T-helper 1 cell treated with Interleukin-12 subunit alpha and Interleukin-12 subunit beta and Interleukin-4 antibody, amounts not matched to agents 30 ng/mL and 1 ng/mL, for 36 hours (primary cell): ENCODE measurements at regions not wholly inside any gene's neighbourhood (a gene's known extent, or its start where the extent isn't known, plus 50 kb on each side); places are given as distances from the start of the nearest gene placed in this dataset.

Source experiments
- intact Hi-C: fragments of 100-400 bp; cut with micrococcal nuclease; formaldehyde crosslinking; loops from one replicate; pipeline ENCODE4 v1.15.1; 2024

DNA sequence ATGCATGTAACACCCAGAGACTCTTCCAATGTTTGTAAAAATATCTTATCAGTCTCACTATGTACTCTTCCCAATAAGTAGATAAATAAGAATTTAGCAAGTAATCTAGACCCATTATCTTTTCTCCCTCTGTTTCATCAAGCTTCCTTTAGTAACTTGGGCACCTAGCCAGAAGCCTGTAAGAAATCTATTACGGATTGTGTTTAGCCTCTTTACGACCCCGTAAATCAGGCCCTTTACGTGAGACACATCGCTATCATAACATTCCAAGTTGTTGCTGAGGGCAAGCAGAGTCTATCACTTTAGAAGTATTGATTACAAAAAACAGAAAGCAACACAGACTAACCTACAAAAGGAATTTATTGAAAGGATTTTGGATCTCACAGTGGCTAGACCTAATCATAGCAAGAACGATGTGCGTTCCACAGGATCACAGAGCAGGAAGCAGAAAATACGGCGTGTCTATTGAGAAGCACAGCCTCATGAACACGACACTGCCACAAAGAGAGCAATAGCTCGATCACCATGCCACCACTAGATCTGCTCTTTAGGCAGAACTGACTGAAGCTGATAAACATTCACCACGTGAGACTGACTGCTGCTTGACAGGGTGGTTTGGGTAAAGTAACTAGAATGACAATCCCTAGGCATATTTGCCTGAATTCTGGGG lies 922.1 kb downstream of the AMY1C start:
- intact Hi-C loops, result no loop called here

DNA sequence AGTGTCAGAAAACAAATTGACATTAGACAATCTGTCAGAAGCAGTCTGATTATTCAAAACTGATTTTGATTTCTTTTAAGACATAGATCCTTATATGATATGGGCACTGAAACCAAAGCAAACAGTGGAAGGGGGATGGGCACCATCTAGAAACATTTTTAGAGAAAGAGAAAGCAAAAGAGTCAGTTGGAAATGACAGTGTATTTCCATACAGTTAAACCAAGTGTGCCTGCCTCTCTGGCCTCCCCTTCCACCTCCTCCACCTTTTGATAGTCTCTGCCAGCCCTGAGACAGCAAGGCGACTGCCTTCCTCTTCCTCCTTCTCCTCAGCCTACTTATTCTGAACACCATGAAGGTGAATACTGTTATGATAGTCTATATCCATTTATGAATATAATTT lies 949.7 kb downstream of the AMY1C start:
- intact Hi-C loops, result no loop called here

DNA sequence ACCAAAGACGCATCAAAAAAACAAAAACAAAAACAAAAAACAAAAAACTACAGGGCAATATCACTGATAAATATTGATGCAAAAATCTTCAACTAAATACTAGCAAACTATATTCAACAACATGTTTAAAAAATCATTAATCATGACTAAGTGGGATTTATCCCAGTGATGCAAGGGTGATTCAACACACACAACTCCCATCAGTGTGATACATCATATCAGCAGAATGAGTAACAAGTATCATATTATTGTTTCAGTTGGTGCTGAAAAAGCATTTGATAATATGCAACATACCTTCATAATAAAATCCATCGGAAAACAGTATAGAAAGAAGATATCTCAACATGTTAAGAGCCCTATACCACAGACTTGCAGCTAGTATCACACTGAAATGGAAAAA lies 953.0 kb downstream of the AMY1C start:
- intact Hi-C loops, result no loop called here

DNA sequence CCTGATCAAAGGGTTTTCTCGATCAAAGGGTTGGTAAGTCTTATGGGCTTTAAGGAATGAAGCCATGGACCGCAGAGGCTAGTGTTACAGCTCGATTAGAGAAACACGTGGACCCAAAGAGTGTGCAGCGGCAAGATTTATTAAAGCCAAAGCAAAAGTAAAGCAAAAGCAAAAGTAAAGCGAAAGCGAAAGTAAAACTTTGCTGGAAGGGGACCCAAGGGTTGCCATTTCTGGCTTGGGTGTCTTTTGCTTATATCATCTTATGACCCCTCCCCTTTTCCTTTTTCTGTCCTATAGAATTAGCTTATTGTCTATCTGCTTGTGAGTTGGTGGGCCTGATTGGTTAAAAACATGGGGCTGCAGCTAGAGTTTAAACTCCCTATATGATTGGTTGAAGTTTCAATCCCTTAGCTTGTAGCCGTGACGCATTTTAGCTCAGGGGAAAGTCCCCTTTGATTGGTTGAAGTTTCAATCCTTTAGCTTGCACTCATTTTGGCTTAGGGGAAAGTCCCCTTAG lies 957.0 kb downstream of the AMY1C start:
- intact Hi-C loops, result no loop called here

DNA sequence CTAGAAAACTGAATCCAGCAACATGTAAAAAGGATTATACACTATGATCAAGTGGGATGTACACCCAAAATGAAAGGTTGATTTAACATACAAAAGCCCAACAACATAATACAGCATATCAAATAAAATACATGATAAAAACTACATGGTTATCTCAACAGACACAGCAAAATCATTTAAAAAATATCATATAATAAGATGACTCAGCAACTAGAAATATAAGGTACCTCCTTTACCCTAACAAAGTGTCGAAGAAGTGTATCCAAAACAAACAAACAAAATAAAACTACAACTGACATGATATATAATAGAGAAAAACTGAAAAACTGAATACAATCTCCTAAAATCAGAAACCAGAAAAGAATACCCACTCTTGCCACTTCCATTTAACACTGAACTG lies 969.1 kb downstream of the AMY1C start:
- intact Hi-C loops, result no loop called here

DNA sequence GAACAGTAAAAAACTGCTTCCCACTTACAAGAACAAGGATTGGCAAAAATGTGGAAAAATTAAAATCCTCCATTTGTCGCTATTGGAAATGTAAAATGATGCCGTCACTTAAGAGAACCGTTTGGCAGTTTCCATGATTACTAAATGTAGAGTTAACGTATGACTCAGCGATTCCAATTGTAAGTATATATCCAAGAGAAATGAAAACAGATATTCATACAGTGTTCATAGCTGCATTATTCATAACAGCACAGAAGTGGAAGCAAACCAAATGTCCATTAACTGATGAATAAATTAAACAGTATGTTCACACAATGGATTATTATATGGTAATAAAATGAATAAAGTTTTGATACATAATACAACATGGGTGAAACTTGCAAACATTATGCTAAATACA lies 971.0 kb downstream of the AMY1C start:
- intact Hi-C loops, result no loop called here

DNA sequence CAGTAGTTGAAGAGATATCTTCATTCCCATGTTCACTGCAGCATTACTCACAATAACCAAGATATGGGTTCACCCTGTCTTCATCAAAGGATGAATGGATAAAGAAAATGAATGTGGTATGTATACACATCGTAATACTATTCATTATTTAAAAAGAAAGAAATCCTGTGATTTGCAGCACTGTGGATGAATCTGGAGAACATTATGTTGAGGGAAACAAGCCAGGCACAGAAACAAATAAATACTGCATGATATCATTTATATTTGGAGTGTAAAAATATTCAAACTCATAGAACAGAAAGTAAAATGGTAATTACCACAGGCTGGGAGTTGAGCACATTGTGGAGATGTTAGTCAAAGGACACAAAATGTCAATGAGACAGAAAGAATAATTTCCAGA lies 977.2 kb downstream of the AMY1C start:
- intact Hi-C loops, result no loop called here

DNA sequence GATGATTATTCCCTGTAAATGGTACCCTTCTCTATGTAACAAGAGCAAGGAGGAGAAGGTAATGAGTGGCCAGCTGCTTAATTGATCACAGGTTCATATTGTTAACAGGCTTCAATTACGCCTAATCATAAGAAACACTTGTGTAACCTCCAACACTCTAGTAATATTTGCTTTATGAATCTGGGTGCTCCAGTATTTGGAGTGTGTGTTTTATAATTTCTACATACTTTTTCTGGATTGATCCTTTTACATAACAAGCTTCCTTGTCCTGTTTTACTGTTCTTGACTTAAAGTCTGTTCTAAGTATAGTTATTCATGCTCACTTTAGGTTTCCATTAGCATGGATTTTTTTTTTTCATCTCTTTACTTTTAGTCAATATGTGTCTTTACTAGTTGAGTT lies 984.2 kb downstream of the AMY1C start:
- intact Hi-C loops, result no loop called here

DNA sequence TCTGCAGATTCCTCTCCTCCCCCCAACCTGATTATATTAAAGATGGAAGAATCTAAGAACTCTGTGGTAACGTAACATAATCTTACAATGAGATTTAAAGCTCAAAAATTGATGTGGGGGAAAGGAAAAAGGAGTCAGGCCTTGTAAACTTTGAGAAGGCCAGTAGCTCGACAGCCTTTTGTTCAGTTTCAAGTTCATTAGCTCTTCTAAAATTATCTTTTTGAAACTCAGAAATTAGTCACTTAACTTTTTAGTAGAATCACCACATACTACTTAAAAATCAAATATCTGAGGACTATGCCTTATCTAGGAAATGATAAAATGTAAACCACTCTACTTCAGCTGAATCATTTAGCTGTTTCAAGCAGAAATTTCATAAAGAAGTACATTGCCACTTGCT lies 996.2 kb downstream of the AMY1C start:
- intact Hi-C loops, result no loop called here

DNA sequence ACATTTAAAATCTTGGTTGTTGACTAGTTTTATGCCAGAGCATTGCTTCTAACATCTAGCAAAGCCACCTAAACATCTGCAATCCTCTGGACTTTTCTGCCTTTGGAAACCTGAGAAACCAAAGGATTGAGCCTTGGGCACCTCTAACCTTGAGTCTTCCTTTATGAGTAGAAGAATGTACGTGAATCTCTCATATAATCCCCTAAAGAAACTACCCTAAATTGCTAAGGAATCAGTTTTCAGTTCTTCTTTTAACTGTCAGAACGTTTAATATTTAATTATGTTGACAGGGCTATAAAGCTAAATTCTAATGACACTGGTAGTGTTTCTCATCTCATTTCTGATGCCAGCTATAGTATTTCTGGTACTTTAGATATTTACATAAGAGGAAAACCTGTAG lies 997.3 kb downstream of the AMY1C start:
- intact Hi-C loops, result no loop called here

DNA sequence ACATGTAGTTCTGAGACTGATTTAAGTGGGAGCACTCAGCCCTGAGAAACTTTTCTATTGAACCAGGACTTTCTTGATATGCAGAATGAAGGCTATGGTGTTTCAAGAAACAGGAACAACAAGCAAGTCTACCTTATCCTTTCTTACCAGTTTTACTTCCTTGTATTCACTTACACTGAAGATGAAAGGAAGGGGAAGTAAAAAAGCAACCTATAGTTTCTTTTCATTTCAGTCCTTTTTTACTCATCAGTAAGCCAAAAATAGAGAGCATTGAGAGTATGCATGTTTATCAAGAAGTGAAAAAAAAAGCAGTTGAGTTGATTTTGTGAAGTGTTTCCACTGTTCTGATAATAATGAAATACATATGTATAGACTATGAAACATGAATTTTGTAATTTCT lies 1010.3 kb downstream of the AMY1C start:
- intact Hi-C loops, result no loop called here

DNA sequence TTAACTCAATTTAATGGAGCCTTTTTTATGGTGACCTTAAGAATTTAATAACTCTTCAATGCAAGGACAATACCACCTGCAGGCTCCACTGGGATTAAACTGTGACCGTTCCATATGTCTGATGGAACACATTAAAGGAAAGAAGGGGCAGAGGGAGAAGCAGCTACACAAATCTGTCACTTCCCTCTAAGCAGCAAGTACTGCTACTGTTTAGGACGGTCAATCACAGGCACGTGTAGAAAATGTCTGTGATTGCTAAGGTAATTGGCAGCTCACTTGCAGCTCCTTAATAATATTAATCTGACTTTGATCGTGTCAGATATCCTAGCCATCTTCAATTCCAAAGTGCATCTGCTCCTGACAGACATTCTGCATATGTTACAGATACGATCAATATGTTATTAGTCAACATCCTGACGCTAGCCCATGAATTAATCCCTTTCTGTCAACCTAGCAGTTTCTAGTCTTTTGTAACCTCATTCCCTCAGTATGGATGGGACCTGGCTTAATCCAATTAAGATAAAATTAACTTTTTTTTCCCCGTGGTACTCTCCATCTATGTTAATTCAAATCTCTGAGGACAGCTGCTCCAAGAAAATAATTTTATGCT lies 1012.4 kb downstream of the AMY1C start:
- intact Hi-C loops, result no loop called here

DNA sequence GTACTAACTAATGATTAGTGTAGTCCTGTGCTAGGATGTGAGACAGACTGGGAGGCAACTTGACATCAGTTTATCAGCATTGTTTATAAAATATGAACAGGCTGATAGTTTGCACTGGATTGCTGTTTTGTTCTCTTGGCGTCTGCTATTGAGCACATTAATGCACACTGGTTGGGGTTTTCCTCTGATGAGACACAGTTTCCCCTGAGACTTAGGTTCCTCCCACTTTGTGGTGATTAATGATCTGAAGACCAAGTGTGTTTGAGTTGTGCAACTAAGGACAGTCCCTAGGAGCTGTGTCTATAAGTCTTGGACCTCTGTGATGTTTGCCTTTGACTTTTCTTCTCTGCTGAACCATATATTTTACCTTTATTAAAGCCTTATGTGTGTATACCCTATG lies 1015.4 kb downstream of the AMY1C start:
- intact Hi-C loops, result no loop called here

DNA sequence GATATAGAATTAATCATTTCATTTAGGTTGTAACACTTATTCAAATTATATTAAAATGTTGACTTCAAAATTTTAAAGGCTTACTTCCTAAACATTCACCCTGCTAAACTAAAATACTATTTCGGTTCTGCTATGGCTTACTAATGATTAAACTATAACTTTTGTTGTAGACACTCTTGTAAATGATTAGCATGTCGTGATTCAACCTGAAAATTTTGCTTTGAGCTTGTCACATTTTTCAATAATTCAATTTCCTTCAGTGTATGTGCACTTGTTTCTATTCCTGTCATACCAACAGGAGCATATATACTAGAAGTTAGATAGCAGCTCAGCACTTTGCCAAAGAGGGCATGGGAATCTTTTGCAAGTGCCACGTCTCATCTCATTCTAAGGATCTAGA lies 1018.8 kb downstream of the AMY1C start:
- intact Hi-C loops, result no loop called here

DNA sequence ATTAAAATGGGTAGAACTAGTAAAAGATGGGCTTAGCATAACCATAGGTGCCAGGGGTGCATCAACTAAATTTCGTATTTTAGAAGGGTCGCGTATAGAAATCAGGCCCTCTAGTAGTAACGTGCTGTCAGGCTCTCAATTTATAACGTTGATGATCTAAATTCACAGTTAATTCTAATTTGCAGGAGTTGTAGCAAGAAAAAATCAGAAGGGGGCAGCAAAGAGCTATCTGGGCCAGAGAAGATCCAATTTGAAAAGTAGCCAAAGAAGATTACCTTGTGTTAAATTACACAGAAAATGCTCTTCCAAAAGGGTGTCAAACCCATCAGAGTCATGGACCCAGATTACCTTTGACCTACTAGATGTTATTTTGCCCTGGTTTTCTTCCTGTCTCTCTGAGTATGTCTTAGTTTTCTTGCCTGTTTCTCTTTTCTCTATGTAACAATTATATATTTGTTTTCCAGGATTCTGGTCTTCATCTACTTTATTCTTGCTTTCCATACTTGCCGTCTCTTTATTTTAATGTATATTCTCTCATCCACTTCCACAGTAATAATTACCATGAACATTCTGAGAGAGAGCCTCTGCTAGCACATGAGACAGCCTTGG lies 1030.9 kb downstream of the AMY1C start:
- intact Hi-C loops, result no loop called here

DNA sequence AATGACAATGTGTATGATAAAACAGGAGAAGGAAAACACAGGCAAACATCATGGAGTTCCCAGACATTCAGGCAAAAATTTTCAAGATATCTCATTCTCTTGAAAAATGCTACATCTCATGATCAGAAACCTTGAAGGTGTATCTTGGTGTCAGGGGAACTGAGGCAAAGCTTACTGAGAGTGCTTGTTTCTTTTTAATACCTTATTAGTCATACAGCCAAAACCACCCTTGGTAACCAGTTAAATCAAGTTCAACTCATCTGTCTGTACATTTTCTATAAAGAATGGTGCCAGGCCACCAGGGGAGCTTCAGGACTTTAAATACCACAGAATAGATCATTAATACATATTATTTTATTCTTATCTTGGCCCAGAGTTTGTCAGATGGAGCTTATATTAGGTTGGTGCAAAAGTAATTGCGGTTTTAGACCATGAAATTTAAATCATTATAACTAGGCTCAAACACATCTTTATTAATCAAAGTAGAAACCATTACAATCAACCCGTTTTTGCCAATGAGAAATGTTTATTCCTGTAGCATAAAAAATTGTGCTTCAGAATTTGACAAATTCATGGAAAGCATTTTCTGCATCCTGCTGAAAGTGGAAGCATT lies 1036.0 kb downstream of the AMY1C start:
- intact Hi-C loops, result no loop called here

DNA sequence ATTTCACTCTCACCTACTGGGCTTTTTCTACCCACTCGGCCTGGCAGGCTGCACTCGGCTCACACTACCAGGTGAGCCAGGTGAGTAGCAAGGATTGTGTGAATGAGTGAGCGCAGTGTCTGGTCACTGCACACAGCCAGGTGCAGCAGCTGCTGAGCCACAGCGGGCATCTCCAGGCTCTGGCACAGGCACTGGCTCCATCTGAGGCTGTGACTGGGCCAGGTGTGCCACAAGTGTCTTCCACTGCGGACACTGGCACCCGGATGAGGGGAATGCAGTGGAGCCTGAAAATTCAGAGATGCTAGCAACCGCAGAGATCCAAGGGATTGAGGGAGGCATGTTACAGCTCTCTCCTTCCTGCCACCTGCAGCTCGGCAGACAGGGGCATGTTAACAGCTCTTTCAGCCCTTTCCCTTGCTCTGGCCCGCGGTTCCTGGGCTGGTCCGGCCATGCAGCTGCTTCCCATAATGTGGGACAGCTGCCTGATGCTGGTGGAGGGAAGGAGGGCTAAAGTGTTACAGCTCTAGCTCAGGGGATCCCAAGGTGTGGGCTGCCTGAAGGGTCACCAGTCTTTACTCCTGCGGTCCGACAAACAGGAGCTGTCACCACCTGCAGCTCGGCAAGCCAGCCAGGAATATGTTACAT lies 1038.3 kb downstream of the AMY1C start:
- intact Hi-C loops, result no loop called here

DNA sequence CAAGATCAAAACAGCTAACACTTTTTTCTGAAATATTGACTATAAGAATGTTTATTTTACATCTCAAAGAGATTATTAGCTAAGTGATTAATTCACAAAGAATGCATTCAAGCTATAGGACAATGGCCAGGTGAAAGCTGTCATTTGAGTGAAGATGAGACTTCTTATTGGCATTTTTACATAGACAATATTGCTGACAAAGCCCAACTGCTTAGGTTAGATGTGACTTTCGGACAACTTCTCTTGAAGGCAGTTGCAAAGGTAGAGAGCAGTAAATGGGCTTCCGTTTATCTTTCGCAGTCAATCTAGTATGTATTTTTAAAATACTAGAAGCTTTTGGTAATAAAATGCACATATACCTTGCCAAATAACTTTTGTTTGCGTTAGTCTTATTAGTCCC lies 1041.3 kb downstream of the AMY1C start:
- intact Hi-C loops, result no loop called here

DNA sequence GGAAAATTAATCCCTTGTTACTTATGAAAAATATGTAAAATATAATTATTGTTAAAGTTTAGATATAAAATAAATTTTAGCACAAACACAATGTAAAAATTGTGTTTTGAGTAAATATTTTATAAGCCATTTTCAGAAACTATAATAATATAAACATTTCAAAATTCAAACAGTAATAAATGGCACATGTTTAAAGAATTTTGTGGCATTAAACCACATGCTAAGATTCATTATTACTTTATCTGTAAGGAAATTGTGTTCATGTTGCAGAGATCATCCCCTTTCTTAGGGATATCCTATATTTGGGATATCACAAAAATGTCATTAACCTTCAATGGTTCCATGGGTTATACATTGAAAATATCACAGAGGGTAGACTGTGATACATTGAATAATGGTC lies 1044.3 kb downstream of the AMY1C start:
- intact Hi-C loops, result no loop called here

DNA sequence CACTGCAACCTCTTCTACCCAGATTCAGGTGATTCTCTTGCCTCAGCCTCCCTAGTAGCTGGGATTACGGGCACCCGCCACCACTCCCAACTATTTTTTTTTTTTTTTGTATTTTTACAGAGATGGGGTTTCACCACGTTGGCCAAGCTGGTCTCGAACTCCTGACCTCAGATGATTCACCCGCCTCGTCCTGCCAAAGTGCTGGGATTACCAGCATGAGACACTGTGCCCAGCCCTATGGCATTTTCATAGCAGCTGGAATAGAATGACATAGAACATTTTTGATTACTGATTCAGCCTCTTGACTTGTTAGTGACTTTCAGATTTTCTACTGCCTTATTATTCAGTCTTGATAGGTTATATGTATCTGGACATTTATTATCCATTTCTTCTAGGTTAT lies 1046.2 kb downstream of the AMY1C start:
- intact Hi-C loops, result no loop called here

DNA sequence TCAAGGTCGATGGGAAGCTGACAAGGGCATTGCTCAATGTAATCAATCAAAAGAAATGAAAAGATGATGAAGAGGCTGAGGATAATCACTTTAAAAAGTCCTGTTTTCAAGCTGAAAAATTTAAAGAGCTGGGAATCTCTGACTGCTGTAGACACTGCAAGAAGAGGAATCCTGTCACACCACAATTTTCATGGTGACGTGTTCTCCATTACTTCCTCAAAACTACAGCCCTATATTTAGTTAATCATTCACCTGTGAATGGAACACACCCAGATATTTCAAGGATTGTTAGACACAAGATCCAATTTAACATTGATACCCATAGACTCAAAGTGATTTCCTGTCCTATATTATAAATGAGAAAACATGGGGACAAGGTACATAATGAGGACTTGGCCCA lies 1048.3 kb downstream of the AMY1C start:
- intact Hi-C loops, result no loop called here

DNA sequence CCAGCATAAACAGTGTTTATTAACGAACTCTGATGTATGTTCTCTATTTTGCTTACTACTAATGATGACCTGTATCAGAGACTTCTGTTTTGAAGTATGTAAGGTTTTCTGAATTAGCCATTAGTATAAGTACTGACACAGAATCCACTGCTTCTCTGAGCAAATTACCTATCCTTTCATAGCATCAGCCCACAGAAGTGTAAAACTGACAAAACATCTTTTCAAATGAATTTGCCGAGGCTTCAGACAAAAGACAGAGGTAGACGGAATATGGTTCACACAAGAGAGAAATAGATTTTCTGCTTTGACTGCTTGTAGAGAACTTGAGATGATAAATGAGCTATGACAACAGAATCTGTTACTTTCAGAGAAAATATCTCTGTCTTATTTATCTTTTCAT lies 1051.6 kb downstream of the AMY1C start:
- intact Hi-C loops, result no loop called here
